Mucosa of descending colon (tissue), 3 donors: ENCODE measurements at regions not wholly inside any gene's neighbourhood (a gene's known extent, or its start where the extent isn't known, plus 50 kb on each side); places are given as distances from the start of the nearest gene placed in this dataset.

ENCODE experiments used
- ATAC-seq: fragments of 200-7000 bp; cut with Tn5 transposase; one replicate; pipeline ENCODE4 v1.9.1; 2020; ENCODE audit warnings: mild to moderate bottlenecking, moderate library complexity
- DNase-seq, 3 donors: peaks; one replicate each; pipeline ENCODE4 v3.0.0-alpha.2; 2020
- H3K36me3 ChIP-seq: fragments of 200-600 bp; one replicate; pipeline ENCODE4 v1.8.0; 2021; ENCODE audit warnings: low read depth, mild to moderate bottlenecking
- H3K4me1 ChIP-seq: fragments of 200-600 bp; one replicate; pipeline ENCODE4 v1.8.0; 2021; ENCODE audit warnings: low read depth, mild to moderate bottlenecking
- H3K4me3 ChIP-seq: fragments of 200-600 bp; one replicate; pipeline ENCODE4 v1.8.0; 2021; ENCODE audit warnings: mild to moderate bottlenecking
- H3K9me3 ChIP-seq: fragments of 200-600 bp; one replicate; pipeline ENCODE4 v1.8.0; 2021; ENCODE audit warnings: mild to moderate bottlenecking
- CTCF ChIP-seq: fragments of 200-600 bp; IDR thresholded peaks from one replicate; pipeline ENCODE4 v1.8.0; 2022; ENCODE audit warnings: antibody characterized with exemption, mild to moderate bottlenecking
- intact Hi-C, 2 donors: fragments of 100-400 bp; cut with DNase I in 1 of 2; cut with micrococcal nuclease in 1 of 2; formaldehyde crosslinking; loops; one replicate each; pipeline versions ENCODE4 v1.11.0 to v1.11.1; 2022; cut with DNase I, micrococcal nuclease
- donor health status: DM: no; HTN: no; CAD: no; lungs with moderate emphysema.
- donor health status: DM: no; HTN: no; CAD: no.
- donor health status: DM: no; HTN: yes; CAD: no.

DNA sequence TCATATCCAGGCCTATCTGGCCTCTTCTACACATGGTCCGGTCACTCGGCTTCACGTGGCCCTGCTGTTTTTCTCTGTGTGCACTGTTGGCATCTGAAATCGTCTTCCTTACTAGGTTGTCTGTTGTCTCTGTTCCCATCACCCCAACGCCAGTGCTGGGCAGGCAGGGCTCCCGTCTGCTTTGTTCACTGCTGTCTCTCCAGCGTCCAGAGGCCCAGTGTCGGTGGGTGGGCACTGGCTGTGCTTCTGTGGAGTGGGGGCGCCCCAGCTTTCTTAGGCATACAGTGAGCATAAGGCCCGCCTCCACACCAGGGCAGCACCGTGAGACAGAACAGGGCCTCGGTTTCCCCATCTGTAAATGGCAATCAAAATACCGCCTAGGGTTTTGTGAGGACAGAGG is 153.1 kb downstream of the BCL11B start:
- no peak overlapping the region for H3K4me3 ChIP-seq
- ATAC-seq (no peak), DNase-seq (no peak)
- no peaks in the 10 kb centered on the region for H3K36me3 ChIP-seq
- intact Hi-C loops, result no loop called here
- H3K9me3 ChIP-seq, result no peaks in the 10 kb centered on the region
- no peak for TF ChIP-seq CTCF
- no peaks in the 10 kb centered on the region for H3K4me1 ChIP-seq
